ENCODE measurements at regions not wholly inside any gene's neighbourhood (a gene's known extent, or its start where the extent isn't known, plus 50 kb on each side); places are given as distances from the start of the nearest gene placed in this dataset.

- TF ChIP-seq CTCF (conservative IDR thresholded peaks at IDR 0.05) (no peak), EZH2 (IDR thresholded peaks at IDR 0.05; ENCODE audit: low read depth) (no peak)
Observed at GRCh38 chr1:229064320-229065168, 206.4 kb upstream of the RAB4A start.

Measured in PC-9 (cell line).